Activated naive CD4-positive, alpha-beta T cell treated with Interleukin-2 at 50 U/mL for 16 hours (primary cell): ENCODE measurements at regions not wholly inside any gene's neighbourhood (a gene's known extent, or its start where the extent isn't known, plus 50 kb on each side); places are given as distances from the start of the nearest gene placed in this dataset.

Experiments
- DNase-seq: peaks from one replicate; pipeline ENCODE4 v3.0.0-alpha.2; 2020

DNA sequence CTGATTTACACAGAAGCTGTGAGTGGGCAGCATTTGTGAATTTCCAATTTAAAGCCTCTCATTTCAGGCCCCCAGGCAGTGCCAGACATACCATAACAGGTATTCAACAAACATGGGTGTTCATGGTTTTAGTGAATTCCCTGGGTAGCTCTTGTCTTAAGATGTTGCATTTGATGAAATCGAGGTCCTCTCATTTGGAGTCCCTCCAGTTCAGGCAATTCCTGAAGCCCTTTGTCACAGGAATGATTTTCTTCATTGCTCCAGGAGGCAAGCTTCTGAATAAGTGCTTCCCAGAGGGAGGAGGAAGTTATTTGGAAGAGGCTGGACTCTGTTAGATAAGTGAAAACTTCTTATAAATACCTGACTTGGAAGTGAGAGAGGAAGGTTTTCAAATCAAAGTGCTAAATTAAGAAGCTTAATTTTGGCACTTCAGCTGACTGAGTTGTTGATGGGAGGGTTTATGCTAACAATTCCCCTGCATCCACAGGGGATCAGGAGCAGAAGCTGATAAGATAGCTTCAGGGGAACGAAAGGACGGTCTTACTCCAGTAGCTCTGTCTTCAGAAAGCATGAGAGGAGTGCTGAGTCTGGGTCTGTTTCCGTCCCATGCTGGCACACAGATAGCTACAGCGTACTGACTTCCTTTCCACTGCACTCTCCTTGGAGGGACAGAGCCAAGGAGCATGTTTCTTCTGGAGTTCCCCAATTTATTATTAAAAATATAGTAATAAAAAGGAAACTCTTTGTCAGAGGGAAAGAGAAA is 543.1 kb downstream of the GBA3 start:
- DNase-seq, result no peak

DNA sequence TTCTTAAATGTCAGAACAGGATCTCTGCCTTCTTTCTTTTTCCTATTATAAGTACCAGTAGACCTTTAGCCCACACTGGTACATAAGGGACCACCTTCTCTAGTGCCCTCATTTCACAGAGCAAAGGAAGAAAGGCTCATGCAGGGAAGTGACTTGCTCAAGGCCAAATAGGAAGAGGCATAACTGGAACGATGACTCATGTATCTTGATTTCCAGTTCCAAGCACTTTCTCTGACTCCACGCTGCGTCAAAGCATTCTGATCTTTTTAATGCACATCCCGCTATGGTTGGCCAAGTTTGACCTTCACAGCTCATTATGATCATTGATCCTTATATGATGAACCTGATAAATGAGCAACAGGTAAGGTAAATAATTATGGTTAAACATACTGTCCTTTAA is 542.0 kb downstream of the GBA3 start:
- DNase-seq, result no peak

DNA sequence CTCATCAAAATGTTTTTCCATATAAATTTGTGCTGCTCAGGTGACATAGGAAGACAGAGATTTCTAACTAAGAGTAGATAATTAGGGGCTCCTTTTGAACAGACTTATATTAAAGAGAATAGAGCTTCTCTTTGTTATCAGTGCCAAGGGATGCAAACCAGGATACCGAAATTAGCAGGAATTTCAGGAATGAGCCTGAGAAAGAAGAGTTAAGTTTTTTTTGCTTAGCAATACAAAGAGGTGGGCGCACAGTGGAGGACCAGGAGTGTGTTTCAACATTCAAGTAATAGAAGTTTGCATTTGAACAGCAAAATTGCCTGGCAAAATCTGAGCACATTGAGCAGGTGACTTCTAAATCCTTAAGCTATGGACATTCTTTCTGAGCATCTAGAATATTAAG is 541.3 kb downstream of the GBA3 start:
- no peak for DNase-seq

DNA sequence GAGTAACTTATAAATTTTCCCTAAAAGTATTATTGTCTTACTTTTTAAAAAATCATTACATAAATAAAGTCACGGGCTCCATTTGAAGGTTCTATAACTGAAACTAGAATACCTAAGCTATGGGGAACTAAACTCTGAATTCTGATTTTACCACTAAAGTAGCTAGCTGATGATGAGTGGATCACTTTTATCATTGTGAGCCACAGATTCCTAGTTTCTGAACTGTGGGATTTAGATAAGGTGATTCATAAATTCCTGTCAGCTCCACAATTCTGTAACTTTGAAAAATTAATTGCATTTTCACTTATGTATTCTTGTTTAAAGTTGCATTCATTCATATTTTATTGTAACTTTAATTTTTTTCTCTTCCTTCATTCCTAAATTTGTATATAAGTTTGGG is 540.9 kb downstream of the GBA3 start:
- no peak for DNase-seq

DNA sequence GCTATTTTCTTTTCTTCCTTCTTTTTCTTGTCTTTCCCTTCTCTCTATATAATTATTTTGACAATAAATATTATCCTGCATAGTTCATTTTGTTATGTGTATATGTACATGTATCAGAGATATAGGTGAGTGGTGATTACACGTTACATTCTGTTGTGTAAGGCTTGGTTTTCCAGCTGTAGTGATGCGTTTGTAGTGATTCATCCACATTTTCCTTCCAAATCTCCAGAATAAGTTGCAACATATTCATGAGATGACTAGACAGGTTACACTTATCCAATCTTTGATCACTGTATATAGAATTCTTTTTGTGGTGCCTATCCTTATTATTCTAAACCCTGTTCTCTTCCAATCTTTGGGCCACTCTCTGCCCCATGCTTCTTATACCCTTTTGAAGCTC is 540.2 kb downstream of the GBA3 start:
- DNase-seq, result no peak

DNA sequence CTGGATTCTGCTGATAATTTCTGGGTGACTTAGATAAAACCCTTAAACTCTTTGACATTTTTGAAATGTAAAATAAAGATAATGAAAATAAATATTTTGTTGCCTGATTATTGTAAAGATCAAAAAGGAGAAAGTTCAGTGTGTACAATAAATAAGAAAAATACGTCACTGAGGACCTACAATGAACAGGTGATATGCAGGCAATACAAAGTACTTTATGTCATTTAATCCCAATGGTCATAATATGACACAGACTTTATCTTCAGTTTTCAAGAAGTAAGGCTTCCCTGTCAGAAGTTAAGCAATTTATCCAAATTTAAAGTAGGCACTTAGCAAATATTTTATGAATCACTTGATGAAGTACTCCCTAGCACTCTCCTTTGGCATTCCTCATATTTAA is 532.8 kb downstream of the GBA3 start:
- DNase-seq, result no peak

DNA sequence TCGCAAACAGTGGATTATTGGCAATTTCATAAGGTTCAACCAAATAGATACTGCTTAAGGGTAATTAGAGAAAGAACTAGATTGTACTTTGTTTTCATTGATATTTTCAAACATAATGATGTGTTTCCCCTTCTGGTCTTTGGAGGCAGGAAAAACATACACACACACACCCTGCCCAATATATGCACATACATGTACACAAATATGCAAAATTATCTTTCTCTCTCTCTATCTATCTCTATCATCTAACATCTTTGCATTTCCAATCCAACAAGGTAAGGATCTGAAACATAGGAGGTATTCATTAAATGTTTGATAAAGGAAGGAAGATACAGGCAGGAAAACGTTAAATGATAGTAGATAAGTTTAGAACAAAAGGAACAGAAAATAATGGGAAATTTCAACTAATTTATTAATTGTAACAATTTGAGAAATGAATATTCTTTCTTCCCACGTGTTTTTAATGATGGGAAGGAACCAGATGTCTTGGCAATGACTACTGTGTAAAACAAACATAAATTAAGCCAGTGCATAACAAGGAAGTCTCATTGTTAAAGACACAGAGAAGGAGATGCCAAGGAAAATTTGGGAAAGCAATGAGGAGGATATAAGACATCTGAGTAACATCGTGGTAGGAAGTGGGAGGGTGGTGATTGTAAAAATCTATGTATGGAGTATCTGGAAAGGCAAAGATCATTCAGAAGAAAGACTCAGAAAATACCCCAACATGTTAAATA is 532.1 kb downstream of the GBA3 start:
- DNase-seq, result no peak

DNA sequence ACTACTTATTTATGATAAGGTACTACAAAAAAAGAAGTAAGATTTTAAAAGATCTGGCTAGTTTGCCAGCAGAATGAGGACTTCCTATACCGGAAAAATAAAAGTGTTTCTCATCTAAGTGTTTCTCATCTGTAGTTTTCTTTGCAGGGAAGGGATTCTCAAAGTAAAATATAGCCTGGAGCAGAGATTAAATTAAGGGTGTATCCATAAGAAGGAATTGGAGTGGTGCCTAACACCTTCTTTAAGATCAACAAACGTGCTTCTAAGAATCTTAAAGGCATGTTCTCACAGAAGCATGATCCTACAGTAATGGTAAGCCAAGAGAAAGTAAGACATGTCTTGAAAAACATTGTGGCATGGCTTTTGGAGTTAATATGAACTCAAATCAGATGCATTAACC is 528.2 kb downstream of the GBA3 start:
- DNase-seq, result no peak

DNA sequence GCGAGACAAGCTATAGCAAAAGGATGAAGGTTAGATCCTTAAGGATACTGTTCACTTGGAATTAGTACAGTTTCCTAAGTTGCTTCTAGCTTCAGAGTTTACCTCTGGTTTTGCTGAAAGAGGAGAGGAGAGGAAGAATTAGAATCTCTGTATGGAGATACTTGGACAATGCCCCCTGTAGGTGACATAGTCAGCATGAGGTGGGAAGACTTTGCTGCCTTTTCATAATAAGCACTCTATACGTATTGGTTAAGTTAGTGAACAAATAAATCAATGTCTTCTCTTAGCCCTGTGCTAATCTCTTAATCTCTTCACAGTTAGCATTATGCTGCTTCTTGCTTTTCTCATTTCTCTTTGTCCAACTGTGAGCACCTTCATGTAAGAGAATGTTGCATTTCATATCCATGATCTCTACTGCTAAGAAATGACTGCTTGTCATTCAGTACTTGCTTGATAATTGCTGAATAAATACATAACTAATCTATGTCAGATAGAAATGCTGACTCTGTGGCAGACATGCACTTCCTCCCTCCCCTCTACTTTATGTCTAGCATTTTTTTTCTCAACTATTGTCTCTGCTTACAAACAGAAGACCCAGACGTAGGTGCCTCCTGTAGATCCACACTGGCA is 527.2 kb downstream of the GBA3 start:
- no peak for DNase-seq

DNA sequence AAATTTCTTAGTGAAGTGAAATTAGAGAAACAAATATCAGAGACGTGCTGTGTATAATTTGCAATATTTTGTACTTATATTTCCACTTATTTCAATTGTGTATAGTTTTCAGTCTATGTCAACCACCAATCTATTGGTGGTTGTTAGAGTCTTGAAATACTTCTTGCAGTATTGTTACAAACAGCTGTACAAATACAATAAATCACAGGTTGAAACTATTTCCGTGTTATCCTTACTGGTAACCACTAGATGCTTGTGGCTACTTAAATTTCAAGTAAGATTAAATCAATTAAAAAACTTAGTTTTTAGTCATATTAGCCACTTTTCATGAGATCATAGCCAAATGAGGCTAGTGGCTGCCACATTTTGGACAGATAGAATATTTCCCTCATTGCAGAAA is 520.5 kb downstream of the GBA3 start:
- DNase-seq, result no peak

DNA sequence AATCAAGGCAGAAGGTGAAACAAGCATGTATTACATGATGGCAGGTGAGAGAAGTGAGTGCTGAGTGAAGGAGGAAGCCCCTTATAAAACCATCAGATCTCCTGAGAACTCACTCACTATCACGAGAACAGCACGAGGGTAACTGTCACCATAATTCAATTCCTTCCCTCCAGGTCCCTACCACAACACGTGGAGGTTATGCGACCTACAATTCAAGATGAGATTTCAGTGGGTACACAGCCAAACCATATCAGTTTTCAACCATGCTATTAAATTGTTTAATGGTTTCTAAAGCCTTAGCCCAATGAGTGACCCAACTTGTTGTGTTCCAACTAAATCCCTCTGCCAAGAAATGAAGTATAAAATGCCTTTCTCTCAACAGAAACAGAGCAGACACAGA is 519.8 kb downstream of the GBA3 start:
- no peak for DNase-seq

DNA sequence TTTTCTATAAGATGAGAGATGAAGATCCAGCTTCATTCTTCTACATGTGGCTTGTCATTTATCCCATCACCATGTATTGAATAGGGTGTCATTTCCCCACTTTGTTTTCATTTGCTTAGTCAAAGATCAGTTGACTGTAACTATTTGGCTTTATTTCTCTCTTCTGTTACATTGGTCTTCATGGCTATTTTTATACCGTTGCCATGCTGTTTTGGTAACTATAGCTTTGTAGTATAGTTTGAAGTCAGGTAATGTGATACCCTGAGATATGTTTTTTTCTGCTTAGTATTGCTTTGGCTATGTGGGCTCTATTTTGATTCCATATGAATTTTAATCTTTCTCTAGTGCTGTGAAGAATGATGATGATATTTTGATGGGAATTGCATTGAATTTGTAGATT is 514.3 kb downstream of the GBA3 start:
- no peak for DNase-seq

DNA sequence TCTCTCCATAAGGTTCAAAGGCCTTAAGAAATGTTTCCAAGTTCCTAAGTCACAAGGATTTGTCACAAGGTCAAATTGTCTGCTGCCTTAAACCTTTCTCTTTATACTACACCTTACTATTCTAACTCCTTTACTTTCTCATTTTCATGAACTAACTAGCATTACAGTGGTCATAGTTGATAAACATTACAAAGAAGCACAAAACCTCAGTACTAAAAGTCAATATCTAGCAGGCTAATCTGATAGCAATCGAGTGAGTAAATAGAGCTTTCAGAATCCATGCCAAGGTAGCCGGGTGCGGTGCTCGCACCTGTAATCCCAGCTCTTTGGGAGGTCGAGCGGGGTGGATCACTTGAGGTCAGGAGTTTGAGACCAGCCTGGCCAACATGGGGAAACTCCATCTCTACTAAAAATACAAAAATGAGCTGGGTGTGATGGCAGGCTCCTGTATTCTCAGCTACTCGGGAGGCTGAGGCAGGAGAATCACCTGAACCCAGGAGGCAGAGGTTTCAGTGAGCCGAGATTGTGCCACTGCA is 510.0 kb downstream of the GBA3 start:
- DNase-seq, result no peak

DNA sequence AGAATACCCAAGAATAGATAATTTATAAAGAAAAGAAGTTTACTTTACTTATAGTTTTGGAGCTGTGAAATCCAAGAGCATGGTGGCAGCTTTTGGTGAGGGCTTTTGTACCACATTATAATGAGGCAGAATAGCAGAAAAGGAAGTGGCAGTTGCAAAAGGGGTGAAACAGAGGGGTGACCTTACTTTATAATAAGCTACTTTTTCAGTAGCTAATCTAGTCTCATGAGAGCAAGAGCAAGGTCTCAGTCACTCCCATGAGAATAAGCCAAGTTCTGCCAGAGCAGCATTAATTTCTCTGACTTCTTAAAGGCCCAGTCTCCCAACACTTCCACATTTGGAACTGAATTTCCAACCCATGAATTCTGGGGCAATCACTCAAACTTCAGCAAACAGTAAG is 502.0 kb downstream of the GBA3 start:
- DNase-seq, result no peak

DNA sequence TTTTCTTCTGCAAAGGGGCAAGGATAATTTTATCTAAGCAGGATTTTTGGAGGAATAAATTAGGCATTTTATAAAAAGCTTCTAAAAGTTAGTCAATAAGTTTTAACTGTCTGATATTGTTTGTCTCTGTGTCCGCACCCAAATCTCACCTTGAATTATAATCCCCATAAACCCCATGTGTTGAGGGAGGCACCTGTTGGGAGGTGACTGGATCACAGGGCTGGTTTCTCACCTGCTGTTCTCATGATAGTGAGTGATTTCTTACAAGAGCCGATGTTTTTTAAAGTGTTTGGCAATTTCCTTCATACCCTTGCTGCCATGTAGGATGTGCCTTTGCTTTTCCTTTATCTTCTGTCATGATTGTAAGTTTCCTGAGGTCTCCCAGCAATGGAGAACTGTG is 481.4 kb downstream of the GBA3 start:
- DNase-seq, result no peak

DNA sequence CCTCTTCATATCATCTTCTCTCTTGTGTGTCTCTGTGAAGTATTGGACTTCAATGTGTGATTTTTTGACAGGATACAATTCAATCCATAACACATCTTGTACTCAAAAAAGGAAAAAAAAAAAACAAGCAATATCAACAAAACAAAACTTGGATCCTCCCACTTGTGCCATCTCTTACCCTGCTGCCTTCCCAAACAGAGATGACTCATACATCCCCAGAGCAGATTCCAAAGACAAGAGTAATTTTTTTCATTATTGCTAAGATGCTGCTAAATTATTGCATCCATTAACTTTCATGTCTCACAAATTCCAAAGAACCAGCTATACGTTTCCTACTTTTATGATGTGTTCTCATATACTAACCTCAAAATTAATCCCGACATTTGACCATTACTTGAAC is 479.2 kb downstream of the GBA3 start:
- no peak for DNase-seq

DNA sequence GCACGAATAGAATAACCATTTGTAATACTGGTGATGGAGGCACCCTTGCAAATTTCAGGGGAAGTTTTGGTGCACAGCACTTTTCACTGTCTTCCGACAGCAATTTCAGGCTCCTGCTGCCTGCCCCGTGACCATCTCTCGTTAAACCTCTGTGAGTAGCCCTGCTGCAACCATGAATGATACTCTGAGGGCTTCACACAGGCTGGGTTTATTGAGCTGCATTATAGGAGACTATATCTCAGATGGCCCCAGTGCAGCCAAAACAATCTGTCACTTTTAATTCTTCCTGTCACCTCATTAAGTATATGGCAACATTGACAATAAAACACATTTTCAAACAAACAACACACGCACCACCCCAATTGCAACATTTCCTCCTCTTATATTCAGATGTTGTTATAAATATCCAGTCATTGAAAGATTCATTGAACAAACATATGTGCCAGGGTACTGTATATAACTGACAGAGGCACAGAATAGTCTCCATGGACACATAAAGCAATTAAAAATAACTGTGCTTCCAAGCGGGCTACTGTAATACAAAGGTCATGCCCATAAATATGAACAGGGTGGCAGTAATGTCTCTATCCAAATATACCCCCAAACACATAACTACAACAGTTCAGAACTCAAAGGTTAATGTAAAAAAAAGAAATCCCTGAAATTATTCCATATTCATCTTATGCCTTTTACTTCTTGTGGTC is 477.0 kb downstream of the GBA3 start:
- DNase-seq, result no peak

DNA sequence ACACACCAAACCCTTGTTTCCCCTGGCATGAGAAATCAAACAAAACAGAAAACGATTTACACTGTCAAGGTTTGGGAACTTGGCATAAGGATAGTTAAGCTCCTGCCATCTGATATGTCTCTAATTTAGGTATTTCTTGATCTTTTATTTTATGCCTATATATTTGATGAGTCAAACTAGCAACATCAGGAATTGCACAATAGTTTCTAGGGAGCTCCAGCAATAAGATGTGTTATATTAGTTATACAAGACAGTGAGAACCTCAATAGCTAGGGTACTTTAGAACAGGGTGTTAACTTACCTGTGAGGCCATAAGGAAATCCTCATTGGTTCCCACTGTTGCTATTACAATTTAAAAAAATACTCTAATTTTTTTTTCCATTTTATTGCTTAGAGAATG is 474.2 kb downstream of the GBA3 start:
- DNase-seq, result no peak

DNA sequence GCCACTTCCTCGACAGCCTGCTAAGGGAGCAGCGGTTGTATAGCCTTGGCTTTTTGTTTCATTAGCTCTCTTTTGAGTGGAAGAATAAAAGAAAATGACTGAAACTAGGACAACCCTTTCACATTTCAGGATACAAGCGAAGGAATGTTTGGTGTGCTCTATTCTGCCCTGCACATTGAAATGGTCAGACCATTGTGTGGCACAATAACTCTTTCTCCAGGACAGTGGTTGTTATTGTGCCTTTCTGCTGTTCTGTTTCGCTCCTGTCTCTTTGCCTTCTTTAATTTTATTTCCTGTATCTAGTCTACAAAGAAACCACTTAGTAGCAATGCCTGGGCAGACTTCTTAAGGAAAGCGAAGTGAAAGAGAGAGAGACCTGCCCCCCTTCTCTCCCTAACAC is 473.7 kb downstream of the GBA3 start:
- DNase-seq, result no peak

DNA sequence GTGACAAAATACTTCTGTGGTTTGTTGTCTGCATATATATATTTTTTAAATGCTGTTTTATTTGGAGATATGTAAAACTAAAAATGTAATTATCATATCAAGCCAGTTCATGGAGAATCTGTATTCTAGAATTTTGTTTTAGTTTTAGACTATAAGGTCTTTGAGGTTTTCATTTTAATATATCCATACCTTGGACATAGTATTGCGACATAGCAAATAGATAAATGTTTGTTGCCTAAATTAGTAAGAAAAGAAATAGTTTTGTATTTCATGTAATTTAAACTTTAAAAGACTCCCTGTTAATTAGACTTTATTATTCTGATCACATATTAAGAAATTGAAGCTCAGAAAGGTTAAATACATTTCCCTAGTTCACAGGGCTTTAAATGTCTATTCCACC is 472.9 kb downstream of the GBA3 start:
- no peak for DNase-seq

DNA sequence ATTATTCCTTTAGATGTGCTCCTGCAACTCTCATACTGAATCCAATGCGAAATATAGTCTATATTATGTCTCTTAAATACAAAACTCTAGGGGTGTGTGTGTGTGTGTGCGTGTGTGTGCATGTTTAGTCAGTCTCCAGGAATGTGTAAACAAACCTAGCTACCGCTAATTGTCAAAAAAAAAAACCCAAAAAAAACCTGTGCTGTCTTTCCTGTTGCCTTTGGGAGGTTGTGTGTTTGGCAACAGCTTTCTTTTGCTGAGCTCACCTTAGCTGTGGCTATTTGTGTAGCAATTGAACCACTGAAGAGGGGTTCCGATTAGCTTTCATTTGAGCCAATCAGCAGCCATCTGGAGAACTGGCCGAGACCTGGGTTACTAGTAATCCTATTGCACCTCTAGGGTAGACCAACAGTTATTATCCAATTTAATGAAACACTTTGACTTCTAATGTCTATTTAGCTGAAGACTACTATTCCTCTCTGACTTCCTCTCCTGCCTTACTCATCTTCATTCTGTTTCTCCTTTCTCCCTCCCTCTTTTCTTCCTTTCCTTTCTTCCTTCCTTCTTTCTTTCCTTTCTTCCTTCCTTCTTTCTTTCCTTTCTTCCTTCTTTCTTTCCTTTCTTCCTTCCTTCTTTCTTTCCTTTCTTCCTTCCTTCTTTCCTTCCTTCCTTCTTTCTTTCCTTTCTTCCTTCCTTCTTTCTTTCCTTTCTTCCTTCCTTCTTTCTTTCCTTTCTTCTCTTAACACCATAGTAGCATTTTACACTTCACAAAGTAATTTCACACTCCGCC is 471.1 kb downstream of the GBA3 start:
- no peak for DNase-seq

DNA sequence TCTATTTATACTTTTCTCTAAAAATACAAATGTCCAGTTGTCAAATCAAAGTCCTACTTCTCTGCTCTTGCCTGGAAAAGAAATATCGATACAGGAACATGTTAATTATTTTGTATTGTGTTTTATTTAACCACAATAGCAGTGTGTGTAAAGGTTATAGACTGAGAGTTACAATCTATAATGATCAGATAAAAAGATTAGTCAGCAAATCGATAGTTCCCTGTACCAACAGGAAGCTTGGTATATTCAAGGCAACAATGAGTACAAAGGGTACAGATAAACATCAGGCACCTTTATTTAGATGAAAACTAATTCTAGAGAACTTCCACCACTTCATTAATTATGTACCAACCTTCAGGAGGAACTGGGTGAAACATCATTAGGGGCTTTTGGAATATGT is 469.5 kb downstream of the GBA3 start:
- no peak for DNase-seq

DNA sequence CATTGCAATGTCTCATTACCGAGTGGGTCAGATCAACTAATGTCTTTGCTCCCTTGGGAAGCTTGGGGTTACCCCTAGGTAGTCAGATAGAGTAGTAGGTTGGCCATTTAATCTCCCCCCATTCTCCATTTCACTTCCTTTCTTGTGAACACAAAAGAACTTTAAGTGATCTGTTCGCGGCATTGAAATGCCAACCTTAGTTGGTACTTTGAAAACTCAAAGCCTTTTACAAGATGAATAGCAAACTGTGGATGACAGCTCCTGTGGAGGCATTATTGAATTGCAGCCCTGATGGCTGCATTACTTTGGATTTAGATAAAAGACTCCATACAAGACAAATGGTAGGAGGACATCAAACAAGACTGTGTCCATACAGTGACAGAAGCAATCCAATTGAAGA is 469.1 kb downstream of the GBA3 start:
- DNase-seq, result no peak
